Kidney (tissue), 13 donors: ENCODE measurements at regions not wholly inside any gene's neighbourhood (a gene's known extent, or its start where the extent isn't known, plus 50 kb on each side); places are given as distances from the start of the nearest gene placed in this dataset.
A peak's percentile ranks its signal among the peaks of the same experiment; 100 is the strongest.

ENCODE experiments used
- DNase-seq, 5 donors: peaks; one replicate each; pipeline ENCODE4 v3.0.0-alpha.2; 2013 to 2020
- FAIRE-seq: peaks from 2 replicates; lab custom pipeline; 2012; peaks lifted over from hg19 to GRCh38; lab: Jason Lieb, UNC
- H3K27ac ChIP-seq, 2 donors: one replicate each; pipeline ENCODE4 v1.7.0; 2013; ENCODE audit warnings: low read depth in 2 of 2, low read length in 2 of 2, inconsistent platforms in 1 of 2
- H3K27me3 ChIP-seq: one replicate; pipeline ENCODE4 v1.7.1; 2013; ENCODE audit warnings: low read length, inconsistent platforms; ENCODE audit not compliant: control insufficient read depth, insufficient read depth
- H3K36me3 ChIP-seq, 3 donors: one replicate each; pipeline versions ENCODE4 v1.7.0 to v1.7.1; 2013; ENCODE audit warnings: low read length in 3 of 3, control low read depth in 1 of 3, inconsistent platforms in 1 of 3; ENCODE audit not compliant: insufficient read depth in 3 of 3, control insufficient read depth in 2 of 3
- H3K4me1 ChIP-seq, 3 donors: one replicate each; pipeline versions ENCODE4 v1.7.0 to v1.7.1; 2013; ENCODE audit warnings: low read length in 3 of 3, inconsistent platforms in 1 of 3, low read depth in 1 of 3; ENCODE audit not compliant: control insufficient read depth in 2 of 3, insufficient read depth in 2 of 3
- H3K4me3 ChIP-seq, 3 donors: one replicate each; pipeline versions ENCODE4 v1.7.0 to v1.8.1; 2013; ENCODE audit warnings: low read length in 3 of 3, control low read depth in 1 of 3, inconsistent platforms in 1 of 3
- H3K9ac ChIP-seq, 3 donors: one replicate each; pipeline versions ENCODE4 v1.7.0 to v1.7.1; 2013; ENCODE audit warnings: low read length in 3 of 3, control low read depth in 1 of 3, inconsistent platforms in 1 of 3
- H3K9me3 ChIP-seq, 3 donors: one replicate each; pipeline versions ENCODE4 v1.7.0 to v1.7.1; 2013; ENCODE audit warnings: low read length in 3 of 3, control low read depth in 1 of 3, inconsistent platforms in 1 of 3; ENCODE audit not compliant: control insufficient read depth in 2 of 3, insufficient read depth in 1 of 3
- intact Hi-C: fragments of 100-400 bp; cut with DNase I; formaldehyde crosslinking; loops from one replicate; pipeline ENCODE4 v1.11.1; 2022
- TF ChIP-seq, protein P1 (sequence below): IDR thresholded peaks from 3 replicates; pipeline ENCODE4 v1.5.1; 2012; ENCODE audit warnings: mild to moderate bottlenecking, moderate library complexity, borderline replicate concordance; ENCODE audit not compliant: insufficient read depth; ENCODE audit errors: extremely low read depth
- donor health status: control.
- donor health status: control.
- donor health status: control.
- donor health status: control.
- donor health status: control.
- donor health status: DM: yes; HTN: yes; CAD: no.
- donor health status: Normal renal cell carcinoma (clear cell type).

GRCh38 chr11:107102692-107103477 is 84.6 kb upstream of the GUCY1A2 start:
- no peak overlapping the region for H3K4me3 ChIP-seq
- DNase-seq (no peak), FAIRE-seq (no peak)
- TF ChIP-seq, protein P1, sequence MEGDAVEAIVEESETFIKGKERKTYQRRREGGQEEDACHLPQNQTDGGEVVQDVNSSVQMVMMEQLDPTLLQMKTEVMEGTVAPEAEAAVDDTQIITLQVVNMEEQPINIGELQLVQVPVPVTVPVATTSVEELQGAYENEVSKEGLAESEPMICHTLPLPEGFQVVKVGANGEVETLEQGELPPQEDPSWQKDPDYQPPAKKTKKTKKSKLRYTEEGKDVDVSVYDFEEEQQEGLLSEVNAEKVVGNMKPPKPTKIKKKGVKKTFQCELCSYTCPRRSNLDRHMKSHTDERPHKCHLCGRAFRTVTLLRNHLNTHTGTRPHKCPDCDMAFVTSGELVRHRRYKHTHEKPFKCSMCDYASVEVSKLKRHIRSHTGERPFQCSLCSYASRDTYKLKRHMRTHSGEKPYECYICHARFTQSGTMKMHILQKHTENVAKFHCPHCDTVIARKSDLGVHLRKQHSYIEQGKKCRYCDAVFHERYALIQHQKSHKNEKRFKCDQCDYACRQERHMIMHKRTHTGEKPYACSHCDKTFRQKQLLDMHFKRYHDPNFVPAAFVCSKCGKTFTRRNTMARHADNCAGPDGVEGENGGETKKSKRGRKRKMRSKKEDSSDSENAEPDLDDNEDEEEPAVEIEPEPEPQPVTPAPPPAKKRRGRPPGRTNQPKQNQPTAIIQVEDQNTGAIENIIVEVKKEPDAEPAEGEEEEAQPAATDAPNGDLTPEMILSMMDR = no peak
- H3K9ac ChIP-seq = no peak overlapping the region
- H3K9me3 ChIP-seq = peaks cover 0 to 3% (median 0%) of the 10 kb centered on the region in 3 donors
- no peaks in the 10 kb centered on the region for H3K4me1 ChIP-seq
- H3K36me3 ChIP-seq = no peaks in the 10 kb centered on the region
- intact Hi-C loops = no loop called here
- no peak overlapping the region for H3K27ac ChIP-seq
- H3K27me3 ChIP-seq = no peaks in the 10 kb centered on the region

GRCh38 chr11:107092667-107093066 is 74.4 kb upstream of the GUCY1A2 start:
- no peak for FAIRE-seq
- H3K36me3 ChIP-seq = no peaks in the 10 kb centered on the region

GRCh38 chr11:107078375-107078774 is 60.1 kb upstream of the GUCY1A2 start:
- Histone ChIP-seq H3K36me3 (no peaks in the 10 kb centered on the region), H3K9ac (no peak overlapping the region), H3K4me1 (no peaks in the 10 kb centered on the region), H3K4me3 (no peak overlapping the region), H3K27me3 (no peaks in the 10 kb centered on the region), H3K27ac (no peak overlapping the region), H3K9me3 (no peaks in the 10 kb centered on the region)
- FAIRE-seq (no peak), DNase-seq (no peak)
- intact Hi-C loops = no loop called here
- TF ChIP-seq, protein P1 = no peak

More at GRCh38 chr11:107092667-107093066, 74.4 kb upstream of the GUCY1A2 start:
- H3K4me3 ChIP-seq = no peak overlapping the region
- intact Hi-C loops = no loop called here
- H3K27ac ChIP-seq = no peak overlapping the region
- H3K9ac ChIP-seq = no peak overlapping the region
- no peaks in the 10 kb centered on the region for H3K4me1 ChIP-seq
- peaks cover 0 to 4% (median 2%) of the 10 kb centered on the region in 3 donors for H3K9me3 ChIP-seq
- TF ChIP-seq, protein P1 = no peak
- no peaks in the 10 kb centered on the region for H3K27me3 ChIP-seq
- peak in 1 of 5 donors; percentile 1 for DNase-seq
